ENCODE measurements at regions not wholly inside any gene's neighbourhood (a gene's known extent, or its start where the extent isn't known, plus 50 kb on each side); places are given as distances from the start of the nearest gene placed in this dataset.

GRCh38 chr11:109196016-109196415, 226.0 kb upstream of the C11orf87 start:
- no peaks in the 10 kb centered on the region for H3K4me1 Mint-ChIP-seq (ENCODE audit: low read depth)
- no peak for DNase-seq (ENCODE audit: low spot score, unreplicated experiment)
- peaks cover 12% of the 10 kb centered on the region for H3K9me3 Mint-ChIP-seq (ENCODE audit: low read depth)
- H3K36me3 Mint-ChIP-seq (ENCODE audit: insufficient read depth), result peaks cover 1% of the 10 kb centered on the region
- no peak overlapping the region for H3K27ac Mint-ChIP-seq
- no peaks in the 10 kb centered on the region for H3K27me3 Mint-ChIP-seq
- no peak for TF ChIP-seq CTCF (IDR thresholded peaks at IDR 0.05; ENCODE audit: unreplicated experiment)
- no peak overlapping the region for H3K4me3 Mint-ChIP-seq (ENCODE audit: low read depth)

- H3K4me1 Mint-ChIP-seq (ENCODE audit: low read depth), result no peaks in the 10 kb centered on the region
- no peaks in the 10 kb centered on the region for H3K36me3 Mint-ChIP-seq (ENCODE audit: insufficient read depth)
- no peak for DNase-seq (ENCODE audit: low spot score, unreplicated experiment)
- no peak overlapping the region for H3K27ac Mint-ChIP-seq
- no peak overlapping the region for H3K4me3 Mint-ChIP-seq (ENCODE audit: low read depth)
- no peak for TF ChIP-seq CTCF (IDR thresholded peaks at IDR 0.05; ENCODE audit: unreplicated experiment)
- H3K27me3 Mint-ChIP-seq, result no peaks in the 10 kb centered on the region
- no peaks in the 10 kb centered on the region for H3K9me3 Mint-ChIP-seq (ENCODE audit: low read depth)
Observed at GRCh38 chr11:109197656-109198055, 224.3 kb upstream of the C11orf87 start.

- TF ChIP-seq CTCF (IDR thresholded peaks at IDR 0.05; ENCODE audit: unreplicated experiment), result no peak
- H3K4me3 Mint-ChIP-seq (ENCODE audit: low read depth), result no peak overlapping the region
- no peak overlapping the region for H3K27ac Mint-ChIP-seq
- H3K36me3 Mint-ChIP-seq (ENCODE audit: insufficient read depth), result no peaks in the 10 kb centered on the region
- no peaks in the 10 kb centered on the region for H3K27me3 Mint-ChIP-seq
- H3K9me3 Mint-ChIP-seq (ENCODE audit: low read depth), result peaks cover 7% of the 10 kb centered on the region
- H3K4me1 Mint-ChIP-seq (ENCODE audit: low read depth), result no peaks in the 10 kb centered on the region
- no peak for DNase-seq (ENCODE audit: low spot score, unreplicated experiment)
Observed at GRCh38 chr11:109203176-109203575, 218.8 kb upstream of the C11orf87 start.

- TF ChIP-seq CTCF (IDR thresholded peaks at IDR 0.05; ENCODE audit: unreplicated experiment), result no peak
- no peaks in the 10 kb centered on the region for H3K27me3 Mint-ChIP-seq
- no peaks in the 10 kb centered on the region for H3K4me1 Mint-ChIP-seq (ENCODE audit: low read depth)
- no peak overlapping the region for H3K4me3 Mint-ChIP-seq (ENCODE audit: low read depth)
- no peaks in the 10 kb centered on the region for H3K36me3 Mint-ChIP-seq (ENCODE audit: insufficient read depth)
- H3K9me3 Mint-ChIP-seq (ENCODE audit: low read depth), result peaks cover 7% of the 10 kb centered on the region
- H3K27ac Mint-ChIP-seq, result no peak overlapping the region
- no peak for DNase-seq (ENCODE audit: low spot score, unreplicated experiment)
Observed at GRCh38 chr11:109205312-109205711, 216.7 kb upstream of the C11orf87 start.

GRCh38 chr11:109208121-109208520, 213.9 kb upstream of the C11orf87 start:
- Mint-ChIP-seq H3K4me1 (ENCODE audit: low read depth) (no peaks in the 10 kb centered on the region), H3K4me3 (ENCODE audit: low read depth) (no peak overlapping the region), H3K27ac (no peak overlapping the region), H3K9me3 (ENCODE audit: low read depth) (peaks cover 20% of the 10 kb centered on the region), H3K27me3 (no peaks in the 10 kb centered on the region), H3K36me3 (ENCODE audit: insufficient read depth) (no peaks in the 10 kb centered on the region)
- no peak for TF ChIP-seq CTCF (IDR thresholded peaks at IDR 0.05; ENCODE audit: unreplicated experiment)
- no peak for DNase-seq (ENCODE audit: low spot score, unreplicated experiment)

Measured in progenitor cell of endocrine pancreas (in vitro differentiated cells).